AG04450 (cell line): ENCODE measurements at regions not wholly inside any gene's neighbourhood (a gene's known extent, or its start where the extent isn't known, plus 50 kb on each side); places are given as distances from the start of the nearest gene placed in this dataset.

Experiments used
- CTCF ChIA-PET: fragments of 300-600, 350-600 bp; formaldehyde crosslinking; extraction: SDS; loops from one replicate; lab custom pipeline; 2022; ENCODE audit warnings: antibody characterized with exemption, inconsistent platforms; lab: Charles Lee
- POLR2A ChIA-PET: fragments of 350-600 bp; formaldehyde crosslinking; extraction: SDS; loops from one replicate; lab custom pipeline; 2021; ENCODE audit warnings: antibody characterized with exemption, inconsistent platforms; lab: Yijun Ruan, JAX
- DNase-seq: peaks from one replicate; pipeline ENCODE4 v3.0.0-alpha.2; 2011; ENCODE audit warnings: low read depth, low spot score
- H3K27ac ChIP-seq: one replicate; pipeline ENCODE4 v1.5.1; 2012; ENCODE audit warnings: low read depth, low read length, control low read depth
- H3K27me3 ChIP-seq: one replicate; pipeline ENCODE4 v1.6.0; 2012; ENCODE audit warnings: low read length; ENCODE audit not compliant: control insufficient read depth, insufficient read depth
- H3K4me3 ChIP-seq: 2 replicates; pipeline ENCODE4 v1.5.1; 2011; ENCODE audit warnings: mild to moderate bottlenecking, low read depth, low read length, control low read depth
- H3K9me3 ChIP-seq: 2 replicates; pipeline ENCODE4 v1.5.1; 2012; ENCODE audit warnings: low read length; ENCODE audit not compliant: control insufficient read depth, insufficient read depth
- TF ChIP-seq, protein P1 (sequence below): IDR thresholded peaks from 2 replicates; pipeline ENCODE4 v1.5.1; 2011; ENCODE audit warnings: low read depth, low read length, control low read depth, inconsistent platforms

DNA sequence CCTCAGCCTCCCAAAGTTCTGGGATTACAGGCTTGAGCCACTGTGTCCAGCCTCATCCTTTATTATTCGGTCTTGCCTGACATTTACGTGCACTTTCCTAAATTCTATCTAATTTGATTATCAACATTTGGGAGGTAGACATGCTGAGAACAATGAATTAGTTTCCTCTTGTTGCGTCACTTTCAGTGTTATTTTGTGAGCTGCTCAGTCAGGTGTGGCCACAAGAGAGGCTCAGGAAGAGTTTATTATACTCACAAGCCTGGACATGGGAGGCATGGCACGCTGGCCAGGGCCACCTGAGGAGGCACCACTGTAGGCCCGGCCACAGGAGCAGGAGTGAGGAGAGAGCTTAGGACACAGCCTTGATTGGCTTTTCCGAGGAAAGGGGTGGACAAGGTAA lies 59.7 kb upstream of the RBFOX2 start:
- Histone ChIP-seq H3K9me3 (no peaks in the 10 kb centered on the region), H3K27ac (no peak overlapping the region), H3K27me3 (no peaks in the 10 kb centered on the region), H3K4me3 (no peak overlapping the region)
- ChIA-PET CTCF (interaction anchor here (1.2 kb wide), 1 partner anchor 22 kb away, joined by 3 read pairs; no protein-coding TSS in a partner anchor), POLR2A (interaction anchor here (0.6 kb wide), 1 partner anchor 107 kb away, joined by 4 read pairs; no protein-coding TSS in a partner anchor)
- TF ChIP-seq, protein P1, sequence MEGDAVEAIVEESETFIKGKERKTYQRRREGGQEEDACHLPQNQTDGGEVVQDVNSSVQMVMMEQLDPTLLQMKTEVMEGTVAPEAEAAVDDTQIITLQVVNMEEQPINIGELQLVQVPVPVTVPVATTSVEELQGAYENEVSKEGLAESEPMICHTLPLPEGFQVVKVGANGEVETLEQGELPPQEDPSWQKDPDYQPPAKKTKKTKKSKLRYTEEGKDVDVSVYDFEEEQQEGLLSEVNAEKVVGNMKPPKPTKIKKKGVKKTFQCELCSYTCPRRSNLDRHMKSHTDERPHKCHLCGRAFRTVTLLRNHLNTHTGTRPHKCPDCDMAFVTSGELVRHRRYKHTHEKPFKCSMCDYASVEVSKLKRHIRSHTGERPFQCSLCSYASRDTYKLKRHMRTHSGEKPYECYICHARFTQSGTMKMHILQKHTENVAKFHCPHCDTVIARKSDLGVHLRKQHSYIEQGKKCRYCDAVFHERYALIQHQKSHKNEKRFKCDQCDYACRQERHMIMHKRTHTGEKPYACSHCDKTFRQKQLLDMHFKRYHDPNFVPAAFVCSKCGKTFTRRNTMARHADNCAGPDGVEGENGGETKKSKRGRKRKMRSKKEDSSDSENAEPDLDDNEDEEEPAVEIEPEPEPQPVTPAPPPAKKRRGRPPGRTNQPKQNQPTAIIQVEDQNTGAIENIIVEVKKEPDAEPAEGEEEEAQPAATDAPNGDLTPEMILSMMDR, result no peak
- no peak for DNase-seq

DNA sequence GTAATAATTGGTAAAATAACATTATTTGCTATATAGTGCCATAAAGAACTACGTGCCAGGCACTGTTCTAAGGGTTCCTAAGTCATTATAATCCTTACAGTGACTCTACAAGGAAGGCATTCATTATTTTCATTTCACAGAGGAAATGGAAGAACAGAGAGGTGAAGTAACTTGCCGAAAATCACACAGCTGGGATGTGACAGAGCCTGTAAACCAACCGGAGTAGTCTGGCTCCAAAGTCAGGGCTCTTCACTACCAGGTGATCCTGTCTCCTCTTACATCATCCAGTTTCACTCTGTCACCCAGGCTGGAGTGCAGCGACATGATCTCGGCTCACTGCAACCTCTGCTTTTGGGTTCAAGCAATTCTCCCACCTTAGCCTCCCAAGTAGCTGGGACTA lies 59.2 kb upstream of the RBFOX2 start:
- TF ChIP-seq, protein P1, result no peak
- ChIA-PET CTCF (interaction anchor here (1.2 kb wide), 1 partner anchor 21 kb away, joined by 3 read pairs; no protein-coding TSS in a partner anchor), POLR2A (no interaction called here)
- Histone ChIP-seq H3K4me3 (no peak overlapping the region), H3K27me3 (no peaks in the 10 kb centered on the region), H3K27ac (no peak overlapping the region), H3K9me3 (no peaks in the 10 kb centered on the region)
- no peak for DNase-seq

DNA sequence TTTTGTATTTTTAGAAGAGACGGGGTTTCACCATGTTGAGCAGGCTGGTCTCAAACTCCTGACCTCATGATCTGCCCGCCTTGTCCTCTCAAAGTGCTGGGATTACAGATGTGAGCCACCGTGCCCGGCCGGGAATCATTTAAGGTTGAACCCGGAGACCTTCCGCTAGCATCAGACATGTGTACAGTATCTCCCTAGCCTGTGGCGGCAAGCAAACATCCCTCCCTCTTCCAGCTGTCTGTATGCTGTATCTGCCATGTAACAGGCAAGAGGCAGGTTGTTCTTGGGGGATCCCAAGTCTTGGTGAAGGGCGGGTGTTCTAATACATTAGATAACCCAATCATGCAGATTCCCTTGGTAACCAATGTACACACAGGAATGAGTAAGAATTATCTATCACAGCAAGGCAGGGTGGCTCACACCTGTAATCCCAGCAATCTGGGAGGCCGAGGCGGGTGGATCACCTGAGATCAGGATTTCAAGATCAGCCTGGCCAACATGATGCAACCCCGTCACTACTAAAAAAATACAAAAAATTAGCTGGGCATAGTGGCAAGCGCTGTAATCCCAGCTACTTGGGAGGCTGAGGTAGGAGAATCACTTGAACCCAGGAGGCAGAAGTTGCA lies 58.1 kb upstream of the RBFOX2 start:
- no peak for DNase-seq
- ChIA-PET POLR2A (interaction anchor here (0.6 kb wide), 1 partner anchor 115 kb away, joined by 5 read pairs; no protein-coding TSS in a partner anchor), CTCF (interaction anchor here (11.8 kb wide), 1 partner anchor 21 kb away, joined by 102 read pairs; no protein-coding TSS in a partner anchor)
- Histone ChIP-seq H3K4me3 (no peak overlapping the region), H3K9me3 (no peaks in the 10 kb centered on the region), H3K27ac (no peak overlapping the region), H3K27me3 (no peaks in the 10 kb centered on the region)
- TF ChIP-seq, protein P1, result no peak

DNA sequence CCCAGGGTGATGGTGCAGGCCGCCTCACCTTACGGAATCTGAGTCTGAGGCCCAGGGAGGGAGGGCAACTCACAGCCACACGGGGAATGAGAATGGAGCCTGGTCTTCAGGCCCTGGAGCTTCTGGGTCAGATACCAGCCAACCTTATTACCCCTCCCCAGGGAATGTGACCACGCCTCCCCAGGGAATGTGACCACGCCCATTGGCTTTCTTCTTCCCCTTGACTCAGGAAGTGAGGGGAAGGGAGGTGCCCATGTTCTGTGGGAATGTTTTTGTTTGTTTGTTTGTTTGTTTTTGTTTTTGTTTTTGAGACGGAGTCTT lies 57.5 kb upstream of the RBFOX2 start:
- POLR2A ChIA-PET, result no interaction called here

More for the DNA sequence above, 57.5 kb upstream of the RBFOX2 start:
- Histone ChIP-seq H3K27ac (no peak overlapping the region), H3K9me3 (no peaks in the 10 kb centered on the region), H3K4me3 (no peak overlapping the region), H3K27me3 (no peaks in the 10 kb centered on the region)
- CTCF ChIA-PET, result interaction anchor here (11.8 kb wide), 1 partner anchor 20 kb away, joined by 102 read pairs; no protein-coding TSS in a partner anchor
- TF ChIP-seq, protein P1, result no peak
- DNase-seq, result no peak
